ENCODE measurements at regions not wholly inside any gene's neighbourhood (a gene's known extent, or its start where the extent isn't known, plus 50 kb on each side); places are given as distances from the start of the nearest gene placed in this dataset.

GRCh38 chr10:3424111-3424851 lies 251.7 kb upstream of the PITRM1 start:
- no peak for DNase-seq

- DNase-seq = no peak
These were observed 250.8 kb upstream of the PITRM1 start for GRCh38 chr10:3423384-3423783.

DNA sequence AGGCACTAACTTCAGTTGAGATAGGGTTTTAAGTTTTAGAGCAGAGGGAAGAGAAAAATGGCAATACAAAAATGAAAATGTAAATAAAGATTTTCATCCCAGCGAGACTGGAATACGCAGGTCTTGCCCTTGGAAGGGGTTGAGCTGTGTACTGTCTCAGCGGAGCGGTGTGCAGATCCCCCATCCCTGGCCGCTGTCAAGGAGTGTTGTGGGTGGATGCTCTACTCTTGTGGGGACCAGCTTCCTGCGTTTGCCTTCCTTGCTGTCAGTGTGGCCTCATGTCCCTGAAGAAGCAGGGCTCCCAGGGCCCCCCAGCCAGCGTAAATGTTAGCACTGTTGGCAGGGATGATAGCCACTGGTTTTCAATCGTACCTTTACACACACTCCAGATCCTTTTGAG lies 249.7 kb upstream of the PITRM1 start:
- DNase-seq = no peak

GRCh38 chr10:3421537-3422257 lies 249.1 kb upstream of the PITRM1 start:
- DNase-seq = no peak

DNA sequence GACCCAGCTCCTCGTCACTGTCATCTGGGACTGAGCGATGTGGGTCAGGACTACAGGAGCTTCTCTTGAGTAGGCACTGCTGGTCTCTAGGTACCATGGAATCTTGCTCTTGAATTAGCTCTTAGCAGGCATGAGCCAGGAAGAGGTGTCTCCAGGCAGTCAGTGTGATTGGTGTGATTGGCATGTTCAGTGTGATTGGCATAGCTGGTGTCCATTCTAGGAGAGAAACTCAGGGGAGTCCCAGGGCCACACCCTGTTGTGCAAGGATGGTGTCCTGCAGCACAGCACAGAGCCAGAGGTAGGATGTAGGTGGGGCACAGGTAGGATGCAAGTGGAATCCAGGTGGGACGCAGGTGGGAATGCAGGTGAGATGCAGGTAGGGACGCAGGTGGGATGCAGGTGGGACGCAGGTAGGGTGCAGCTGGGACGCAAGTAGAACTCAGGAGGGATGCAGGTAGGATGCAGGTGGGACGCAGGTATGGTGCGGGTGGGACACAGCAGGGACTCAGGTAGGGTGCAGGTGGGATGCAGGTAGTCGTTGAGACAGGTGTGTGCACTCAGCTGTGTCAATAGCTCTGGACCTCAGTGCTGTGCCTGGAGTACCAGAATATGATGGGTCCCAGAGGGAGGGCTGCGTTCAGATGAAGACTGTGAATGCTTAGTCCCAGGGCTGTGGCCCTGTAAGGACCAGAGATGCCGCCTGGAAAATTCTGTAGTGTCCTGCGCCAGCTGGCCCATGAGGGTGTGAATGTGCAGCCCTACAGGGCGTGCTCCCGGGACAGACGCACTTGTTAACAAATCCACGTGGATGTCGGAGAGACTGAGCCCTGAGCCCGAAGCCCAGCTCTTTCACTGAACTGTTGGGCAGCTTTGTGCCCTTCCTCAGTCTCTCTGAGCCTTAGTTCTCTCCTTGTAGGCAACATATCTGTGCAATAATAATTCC lies 248.2 kb upstream of the PITRM1 start:
- DNase-seq = no peak

- DNase-seq = no peak
These were observed 247.3 kb upstream of the PITRM1 start for GRCh38 chr10:3419719-3420495.

DNA sequence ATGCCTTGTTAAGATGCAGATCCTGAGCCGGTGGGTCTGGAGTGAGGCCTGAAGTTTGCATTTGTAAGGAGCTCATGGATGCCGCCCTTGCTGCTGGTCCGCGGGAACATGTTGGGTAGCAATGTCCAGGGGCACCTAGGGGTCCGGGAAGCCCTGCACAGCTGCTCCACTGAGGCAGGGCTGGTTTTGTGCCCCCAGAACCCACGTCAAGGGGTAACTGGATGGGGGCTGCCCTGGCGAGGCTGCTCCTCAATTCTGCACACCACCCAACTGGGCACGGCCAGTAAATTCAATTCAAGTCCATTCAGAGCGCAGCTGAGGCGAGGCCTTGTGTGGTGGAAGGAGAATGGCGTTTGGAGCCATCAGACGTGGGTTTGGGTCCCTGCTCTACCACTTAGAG lies 246.3 kb upstream of the PITRM1 start:
- DNase-seq = no peak

GRCh38 chr10:3418041-3418754 lies 245.6 kb upstream of the PITRM1 start:
- DNase-seq = no peak

GRCh38 chr10:3417096-3417495 lies 244.5 kb upstream of the PITRM1 start:
- no peak for DNase-seq

DNA sequence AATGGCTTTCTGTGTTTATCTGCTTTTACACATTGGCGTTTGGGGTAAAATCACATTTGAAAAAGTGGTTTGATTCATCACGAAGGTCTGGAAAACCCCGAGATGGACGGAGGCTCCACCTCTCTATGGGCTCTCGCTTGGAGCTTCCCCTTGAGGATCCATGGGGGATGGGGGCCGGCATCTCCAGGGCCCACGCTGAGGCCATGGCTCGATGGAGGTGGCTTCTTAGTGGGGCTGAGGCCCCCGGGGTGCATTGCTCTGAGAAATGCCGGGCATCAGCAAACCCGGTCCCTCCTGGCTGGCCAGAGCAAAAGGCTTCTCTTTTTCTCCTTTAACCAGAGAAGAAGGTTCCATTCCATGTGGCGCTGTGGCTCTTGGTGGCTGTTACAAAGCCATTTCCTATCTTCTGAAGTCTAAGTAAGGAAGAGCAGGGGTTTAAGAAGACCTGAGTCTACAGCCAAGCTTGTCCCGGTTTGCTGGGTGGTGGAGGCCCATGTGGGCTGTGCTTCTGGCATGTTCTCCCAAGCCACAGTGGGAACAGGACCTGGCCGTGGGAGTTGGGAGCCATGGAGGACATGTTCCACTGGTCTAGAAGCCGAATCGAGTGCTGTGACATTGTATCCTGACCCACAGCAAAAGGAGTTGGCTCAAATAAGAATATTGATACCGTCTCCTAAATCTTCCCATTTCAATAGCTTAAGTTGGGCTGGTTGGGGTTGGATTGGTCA lies 243.5 kb upstream of the PITRM1 start:
- no peak for DNase-seq

DNA sequence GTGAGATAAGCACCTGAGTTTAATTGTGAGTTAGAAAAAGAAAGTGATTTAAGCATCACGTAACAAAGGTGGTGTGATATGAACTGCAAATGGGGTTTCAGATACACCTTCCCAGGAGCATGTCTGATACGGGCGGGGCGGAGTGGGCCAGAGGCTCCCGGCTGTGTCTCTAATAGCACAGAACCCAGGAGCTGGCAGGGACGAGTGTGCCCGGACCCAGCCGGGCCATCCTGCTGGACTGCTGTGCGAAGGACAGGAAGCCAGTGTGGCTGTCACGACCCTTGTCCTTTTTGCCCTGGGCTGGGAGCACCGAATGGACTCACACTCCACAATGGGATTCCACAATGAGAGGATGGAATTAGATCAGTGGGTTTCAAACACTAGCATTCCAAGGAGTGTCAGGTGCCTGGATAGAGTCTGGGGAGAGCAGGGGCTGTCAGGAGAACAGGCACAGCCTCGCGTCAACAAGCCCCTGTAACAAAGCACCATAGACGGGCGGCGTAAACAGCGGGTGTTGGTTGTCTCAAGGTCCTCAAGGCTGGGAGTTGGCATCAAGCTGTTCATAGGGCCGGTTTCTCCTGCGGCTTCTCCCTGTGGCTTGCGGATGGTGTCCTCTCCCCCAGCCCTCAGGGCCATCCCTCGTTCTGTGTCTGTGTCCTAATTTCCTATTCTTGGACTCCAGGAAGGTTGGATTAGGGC lies 242.6 kb upstream of the PITRM1 start:
- no peak for DNase-seq

DNA sequence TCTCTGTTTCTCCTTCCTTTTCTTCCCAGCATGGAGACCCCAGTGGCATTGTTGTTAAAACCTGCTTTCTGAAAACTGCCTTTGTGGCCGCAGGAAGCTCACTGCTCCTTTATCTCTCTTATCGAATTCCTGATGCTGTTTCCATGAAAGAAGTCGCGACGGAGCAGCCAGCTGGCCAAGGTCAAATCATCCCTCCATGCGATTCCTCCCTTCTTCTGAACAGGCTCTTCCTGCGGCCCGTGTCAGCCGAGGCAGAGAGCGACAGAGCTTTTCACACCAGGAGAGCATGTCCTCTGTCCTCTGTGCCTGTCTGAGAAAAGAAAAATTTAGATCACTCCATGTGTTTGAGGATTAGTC lies 242.1 kb upstream of the PITRM1 start:
- DNase-seq = no peak

GRCh38 chr10:3413937-3414666 lies 241.5 kb upstream of the PITRM1 start:
- no peak for DNase-seq

GRCh38 chr10:3412646-3413045 lies 240.1 kb upstream of the PITRM1 start:
- no peak for DNase-seq

- no peak for DNase-seq
These were observed 239.5 kb upstream of the PITRM1 start for GRCh38 chr10:3412071-3412582.

- no peak for DNase-seq
These were observed 238.5 kb upstream of the PITRM1 start for GRCh38 chr10:3411044-3411443.

- no peak for DNase-seq
These were observed 237.3 kb upstream of the PITRM1 start for GRCh38 chr10:3409928-3410327.

GRCh38 chr10:3408603-3409365 lies 236.2 kb upstream of the PITRM1 start:
- DNase-seq = no peak

DNA sequence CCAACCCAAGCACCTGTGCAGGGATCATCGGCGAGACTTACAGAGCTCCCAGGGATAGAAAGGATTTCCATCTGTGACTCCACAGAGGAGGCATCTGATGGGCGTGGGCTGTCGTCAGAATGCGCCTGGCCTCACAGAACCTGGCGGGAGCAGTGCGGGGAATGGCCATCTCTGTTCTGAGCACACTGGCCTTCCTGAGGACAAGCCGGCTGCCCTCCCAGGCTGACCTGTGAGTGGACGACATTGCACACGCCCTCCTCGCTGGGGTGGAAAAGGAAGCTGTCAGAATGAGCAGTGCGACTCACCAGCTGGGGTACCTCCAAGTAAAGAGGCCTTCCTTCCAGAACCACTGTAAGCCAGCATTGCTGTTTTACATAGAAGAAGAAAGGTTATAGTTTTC lies 234.6 kb upstream of the PITRM1 start:
- DNase-seq = no peak

All from hippocampal formation (tissue), 2 donors.